Astrocyte (in vitro differentiated cells and primary cell): ENCODE measurements at regions not wholly inside any gene's neighbourhood (a gene's known extent, or its start where the extent isn't known, plus 50 kb on each side); places are given as distances from the start of the nearest gene placed in this dataset.

ENCODE experiments used
- DNase-seq: peaks from one replicate; pipeline ENCODE4 v3.0.0-alpha.2; 2010; ENCODE audit warnings: low read depth
- FAIRE-seq: peaks from 2 replicates; lab custom pipeline; 2011; peaks lifted over from hg19 to GRCh38; lab: Jason Lieb, UNC
- H2AFZ ChIP-seq: 2 replicates; pipeline ENCODE4 v1.6.0; 2012; ENCODE audit warnings: low read depth, low read length, inconsistent platforms
- H3K27ac ChIP-seq: 2 replicates; pipeline ENCODE4 v1.5.1; 2011; ENCODE audit warnings: low read depth, low read length, inconsistent platforms
- H3K27me3 ChIP-seq: 2 replicates; pipeline ENCODE4 v1.6.0; 2011; ENCODE audit warnings: low read length, inconsistent platforms; ENCODE audit not compliant: insufficient read depth
- H3K36me3 ChIP-seq: 2 replicates; pipeline ENCODE4 v1.5.1; 2011; ENCODE audit warnings: low read length, inconsistent platforms; ENCODE audit not compliant: insufficient read depth
- H3K4me1 ChIP-seq: 2 replicates; pipeline ENCODE4 v1.5.1; 2011; ENCODE audit warnings: low read length, inconsistent platforms; ENCODE audit not compliant: insufficient read depth
- H3K4me2 ChIP-seq: 2 replicates; pipeline ENCODE4 v1.6.0; 2012; ENCODE audit warnings: low read length, inconsistent platforms
- H3K4me3 ChIP-seq: 2 replicates; pipeline ENCODE4 v1.5.1; 2011; ENCODE audit warnings: low read depth, mild to moderate bottlenecking, low read length, inconsistent platforms; ENCODE audit not compliant: insufficient read depth
- H3K79me2 ChIP-seq: 2 replicates; pipeline ENCODE4 v1.6.0; 2012; ENCODE audit warnings: mild to moderate bottlenecking, low read length, inconsistent platforms; ENCODE audit not compliant: insufficient read depth
- H3K9ac ChIP-seq: 2 replicates; pipeline ENCODE4 v1.6.0; 2012; ENCODE audit warnings: mild to moderate bottlenecking, low read length, inconsistent platforms
- H3K9me3 ChIP-seq: 2 replicates; pipeline ENCODE4 v1.5.1; 2012; ENCODE audit warnings: low read depth, mild to moderate bottlenecking, low read length, inconsistent platforms; ENCODE audit not compliant: insufficient read depth
- H4K20me1 ChIP-seq: 2 replicates; pipeline ENCODE4 v1.6.0; 2012; ENCODE audit warnings: low read length, inconsistent platforms; ENCODE audit not compliant: insufficient read depth
- H3K27ac Mint-ChIP-seq: one replicate; pipeline ENCODE4 v1.8.0; 2021; ENCODE audit warnings: mild to moderate bottlenecking, mixed read lengths; ENCODE audit not compliant: unreplicated experiment
- H3K27me3 Mint-ChIP-seq: one replicate; pipeline ENCODE4 v1.8.0; 2021; ENCODE audit warnings: low read depth, mixed read lengths; ENCODE audit not compliant: unreplicated experiment
- H3K36me3 Mint-ChIP-seq: one replicate; pipeline ENCODE4 v1.8.0; 2021; ENCODE audit warnings: low read depth, mixed read lengths; ENCODE audit not compliant: unreplicated experiment
- H3K4me1 Mint-ChIP-seq: one replicate; pipeline ENCODE4 v1.8.0; 2021; ENCODE audit warnings: low read depth, mixed read lengths; ENCODE audit not compliant: unreplicated experiment
- H3K4me3 Mint-ChIP-seq: one replicate; pipeline ENCODE4 v1.8.0; 2021; ENCODE audit warnings: mild to moderate bottlenecking, moderate library complexity, mixed read lengths; ENCODE audit not compliant: unreplicated experiment
- H3K9me3 Mint-ChIP-seq: one replicate; pipeline ENCODE4 v1.8.0; 2021; ENCODE audit warnings: mild to moderate bottlenecking, mixed read lengths; ENCODE audit not compliant: unreplicated experiment
- CTCF ChIP-seq: IDR thresholded peaks from 2 replicates; pipeline ENCODE4 v1.5.1; 2011; ENCODE audit warnings: low read depth, mild to moderate bottlenecking, inconsistent platforms, low read length, moderate library complexity; ENCODE audit not compliant: insufficient read depth
- EZH2 ChIP-seq: IDR thresholded peaks from 2 replicates; pipeline ENCODE4 v1.6.1; 2012; ENCODE audit warnings: mild to moderate bottlenecking, low read length, inconsistent platforms; ENCODE audit not compliant: insufficient read depth

GRCh38 chr2:153373510-153374279 is 104.9 kb downstream of the RPRM start:
- FAIRE-seq (no peak), DNase-seq (no peak)
- Histone ChIP-seq H3K9me3 (no peaks in the 10 kb centered on the region), H3K4me3 (no peak overlapping the region), H3K79me2 (no peaks in the 10 kb centered on the region), H3K4me1 (no peaks in the 10 kb centered on the region), H3K27ac (no peak overlapping the region), H4K20me1 (no peaks in the 10 kb centered on the region), H3K9ac (no peak overlapping the region), H3K27me3 (no peaks in the 10 kb centered on the region), H3K36me3 (no peaks in the 10 kb centered on the region), H3K4me2 (no peak overlapping the region), H2AFZ (no peak overlapping the region)
- Mint-ChIP-seq H3K27ac (no peak overlapping the region), H3K4me3 (no peak overlapping the region), H3K9me3 (no peaks in the 10 kb centered on the region), H3K27me3 (no peaks in the 10 kb centered on the region), H3K4me1 (no peaks in the 10 kb centered on the region), H3K36me3 (no peaks in the 10 kb centered on the region)
- TF ChIP-seq CTCF (no peak), EZH2 (no peak)

- Histone ChIP-seq H3K9ac (no peak overlapping the region), H3K79me2 (no peaks in the 10 kb centered on the region), H3K27ac (no peak overlapping the region), H4K20me1 (no peaks in the 10 kb centered on the region), H2AFZ (no peak overlapping the region), H3K27me3 (no peaks in the 10 kb centered on the region), H3K4me1 (no peaks in the 10 kb centered on the region), H3K9me3 (peaks cover 2% of the 10 kb centered on the region), H3K4me3 (no peak overlapping the region), H3K4me2 (no peak overlapping the region), H3K36me3 (no peaks in the 10 kb centered on the region)
- no peaks in the 10 kb centered on the region for H3K36me3 Mint-ChIP-seq
- H3K9me3 Mint-ChIP-seq, result peaks cover 5% of the 10 kb centered on the region
- FAIRE-seq, result no peak
- peaks cover 1% of the 10 kb centered on the region for H3K4me1 Mint-ChIP-seq
- no peak overlapping the region for H3K4me3 Mint-ChIP-seq
- H3K27ac Mint-ChIP-seq, result no peak overlapping the region
- DNase-seq, result no peak
- no peak for TF ChIP-seq CTCF
- TF ChIP-seq EZH2, result no peak
- H3K27me3 Mint-ChIP-seq, result no peaks in the 10 kb centered on the region
These were observed 118.3 kb downstream of the RPRM start for GRCh38 chr2:153360239-153360638.

GRCh38 chr2:153354377-153354776 is 124.2 kb downstream of the RPRM start:
- Mint-ChIP-seq H3K4me1 (peaks cover 9% of the 10 kb centered on the region), H3K27me3 (no peaks in the 10 kb centered on the region), H3K4me3 (no peak overlapping the region), H3K27ac (no peak overlapping the region), H3K36me3 (no peaks in the 10 kb centered on the region), H3K9me3 (no peaks in the 10 kb centered on the region)
- no peak for TF ChIP-seq EZH2
- TF ChIP-seq CTCF, result no peak
- Histone ChIP-seq H4K20me1 (no peaks in the 10 kb centered on the region), H3K4me2 (no peak overlapping the region), H3K9ac (no peak overlapping the region), H3K9me3 (no peaks in the 10 kb centered on the region), H3K79me2 (no peaks in the 10 kb centered on the region), H3K36me3 (no peaks in the 10 kb centered on the region), H3K4me3 (no peak overlapping the region), H3K4me1 (no peaks in the 10 kb centered on the region), H3K27me3 (no peaks in the 10 kb centered on the region), H3K27ac (no peak overlapping the region), H2AFZ (no peak overlapping the region)
- peak; percentile 28 for DNase-seq
- FAIRE-seq, result no peak
